ENCODE measurements at regions not wholly inside any gene's neighbourhood (a gene's known extent, or its start where the extent isn't known, plus 50 kb on each side); places are given as distances from the start of the nearest gene placed in this dataset.

- intact Hi-C loops (cut with DNase I) = loop anchor here (10.0 kb wide), 1 partner anchor 316 kb away; no protein-coding TSS in a partner anchor
- H3K4me3 ChIP-seq = no peak overlapping the region
- no peaks in the 10 kb centered on the region for H3K9me3 ChIP-seq
- no peaks in the 10 kb centered on the region for H3K4me1 ChIP-seq (replicated peaks)
- DNase-seq (ENCODE audit: low spot score) = no peak
- H3K36me3 ChIP-seq = no peaks in the 10 kb centered on the region
- TF ChIP-seq POLR2AphosphoS5 (IDR thresholded peaks at IDR 0.05) (no peak), POLR2A (IDR thresholded peaks at IDR 0.05) (no peak)
- TF ChIP-seq, protein P1, sequence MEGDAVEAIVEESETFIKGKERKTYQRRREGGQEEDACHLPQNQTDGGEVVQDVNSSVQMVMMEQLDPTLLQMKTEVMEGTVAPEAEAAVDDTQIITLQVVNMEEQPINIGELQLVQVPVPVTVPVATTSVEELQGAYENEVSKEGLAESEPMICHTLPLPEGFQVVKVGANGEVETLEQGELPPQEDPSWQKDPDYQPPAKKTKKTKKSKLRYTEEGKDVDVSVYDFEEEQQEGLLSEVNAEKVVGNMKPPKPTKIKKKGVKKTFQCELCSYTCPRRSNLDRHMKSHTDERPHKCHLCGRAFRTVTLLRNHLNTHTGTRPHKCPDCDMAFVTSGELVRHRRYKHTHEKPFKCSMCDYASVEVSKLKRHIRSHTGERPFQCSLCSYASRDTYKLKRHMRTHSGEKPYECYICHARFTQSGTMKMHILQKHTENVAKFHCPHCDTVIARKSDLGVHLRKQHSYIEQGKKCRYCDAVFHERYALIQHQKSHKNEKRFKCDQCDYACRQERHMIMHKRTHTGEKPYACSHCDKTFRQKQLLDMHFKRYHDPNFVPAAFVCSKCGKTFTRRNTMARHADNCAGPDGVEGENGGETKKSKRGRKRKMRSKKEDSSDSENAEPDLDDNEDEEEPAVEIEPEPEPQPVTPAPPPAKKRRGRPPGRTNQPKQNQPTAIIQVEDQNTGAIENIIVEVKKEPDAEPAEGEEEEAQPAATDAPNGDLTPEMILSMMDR (IDR thresholded peaks at IDR 0.05) = no peak
- WGBS = 47% methylated on average over 1 of the region's 1 CpG
- H3K27me3 ChIP-seq (replicated peaks; ENCODE audit: insufficient read depth) = no peaks in the 10 kb centered on the region
- H3K27ac ChIP-seq = no peak overlapping the region
Measured at GRCh38 chr3:188940573-188940932, 231.2 kb upstream of the TPRG1 start.

DNA sequence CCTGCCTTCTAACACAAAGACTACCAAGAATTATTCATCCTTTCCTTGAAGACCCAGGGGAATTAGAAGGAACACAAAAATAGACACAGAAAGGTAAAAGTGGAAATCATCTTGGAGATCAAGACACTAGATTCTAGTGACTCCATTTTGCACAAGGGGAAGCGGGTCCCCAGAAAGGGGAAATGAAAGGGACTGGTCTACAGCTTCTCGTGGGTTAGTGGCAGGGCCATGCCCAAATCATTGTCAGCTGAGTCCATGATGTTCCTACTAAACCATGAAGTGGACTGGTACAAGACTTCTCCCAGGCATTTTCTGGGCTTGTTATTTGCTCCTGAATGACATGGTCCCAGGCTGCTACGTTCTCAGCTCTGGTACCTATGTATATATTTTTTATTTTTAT lies 230.7 kb upstream of the TPRG1 start:
- Histone ChIP-seq H3K27ac (no peak overlapping the region), H3K4me1 (replicated peaks) (no peaks in the 10 kb centered on the region), H3K36me3 (no peaks in the 10 kb centered on the region), H3K9me3 (no peaks in the 10 kb centered on the region), H3K27me3 (replicated peaks; ENCODE audit: insufficient read depth) (no peaks in the 10 kb centered on the region), H3K4me3 (no peak overlapping the region)
- DNase-seq (ENCODE audit: low spot score) = no peak
- TF ChIP-seq, protein P1 (IDR thresholded peaks at IDR 0.05) = no peak
- TF ChIP-seq POLR2A (IDR thresholded peaks at IDR 0.05) (no peak), POLR2AphosphoS5 (IDR thresholded peaks at IDR 0.05) (no peak)
- WGBS = 99% methylated on average over 3 of the region's 3 CpGs
- intact Hi-C loops (cut with DNase I) = loop anchor here (10.0 kb wide), 1 partner anchor 316 kb away; no protein-coding TSS in a partner anchor

DNA sequence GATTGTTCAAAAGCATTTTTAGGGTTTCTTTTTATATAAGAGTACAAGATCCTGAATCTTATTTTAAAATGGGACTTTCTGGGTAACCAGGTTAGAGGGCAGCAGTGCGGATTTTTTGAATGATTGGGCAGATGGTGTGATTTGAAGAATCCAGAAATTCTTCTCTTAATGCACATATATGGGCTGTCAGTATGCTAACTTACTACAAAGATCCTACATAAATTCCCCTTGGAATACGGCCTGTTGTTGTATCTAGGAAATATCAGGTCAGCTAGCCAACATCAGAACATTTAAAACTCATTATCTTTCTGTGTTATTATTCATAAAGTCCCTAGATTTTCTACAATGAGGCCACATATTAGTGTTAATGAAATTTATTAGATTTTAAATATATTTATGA lies 229.6 kb upstream of the TPRG1 start:
- intact Hi-C loops (cut with DNase I) = loop anchor here (10.0 kb wide), 1 partner anchor 317 kb away; no protein-coding TSS in a partner anchor

DNA sequence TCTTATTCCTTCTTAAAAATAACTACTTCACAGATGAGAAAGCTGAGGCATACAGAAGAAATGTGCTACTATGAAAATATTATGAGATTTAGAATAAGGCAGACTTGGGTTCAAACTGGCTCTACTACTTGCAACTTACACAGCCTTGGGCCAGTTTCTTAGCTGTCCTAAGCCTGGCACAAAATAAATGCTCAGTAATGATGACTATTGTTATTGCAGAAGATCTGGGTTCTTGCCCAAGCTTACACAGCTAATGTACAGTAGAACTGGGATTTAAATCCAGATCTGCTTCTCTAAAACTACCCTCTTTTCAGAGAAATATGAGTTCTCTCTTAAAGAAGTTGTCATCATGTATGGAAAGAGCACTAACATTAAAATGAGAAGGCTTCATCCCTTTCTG lies 228.2 kb upstream of the TPRG1 start:
- no peaks in the 10 kb centered on the region for H3K36me3 ChIP-seq
- no peak overlapping the region for H3K27ac ChIP-seq
- TF ChIP-seq, protein P1 (IDR thresholded peaks at IDR 0.05) = no peak
- TF ChIP-seq POLR2A (IDR thresholded peaks at IDR 0.05) = no peak
- TF ChIP-seq POLR2AphosphoS5 (IDR thresholded peaks at IDR 0.05) = no peak
- peaks cover 7% of the 10 kb centered on the region for H3K4me1 ChIP-seq (replicated peaks)
- DNase-seq (ENCODE audit: low spot score) = no peak
- no peak overlapping the region for H3K4me3 ChIP-seq
- H3K27me3 ChIP-seq (replicated peaks; ENCODE audit: insufficient read depth) = no peaks in the 10 kb centered on the region
- H3K9me3 ChIP-seq = no peaks in the 10 kb centered on the region
- intact Hi-C loops (cut with DNase I) = loop anchor here (10.0 kb wide), 1 partner anchor 319 kb away; no protein-coding TSS in a partner anchor

More for the DNA sequence above, 229.6 kb upstream of the TPRG1 start:
- H3K36me3 ChIP-seq = no peaks in the 10 kb centered on the region
- H3K4me1 ChIP-seq (replicated peaks) = peaks cover 3% of the 10 kb centered on the region
- H3K4me3 ChIP-seq = no peak overlapping the region
- H3K27ac ChIP-seq = no peak overlapping the region
- 93% methylated on average over 2 of the region's 2 CpGs for WGBS
- no peak for TF ChIP-seq POLR2A (IDR thresholded peaks at IDR 0.05)
- TF ChIP-seq, protein P1 (IDR thresholded peaks at IDR 0.05) = no peak
- DNase-seq (ENCODE audit: low spot score) = no peak
- H3K9me3 ChIP-seq = no peaks in the 10 kb centered on the region
- H3K27me3 ChIP-seq (replicated peaks; ENCODE audit: insufficient read depth) = no peaks in the 10 kb centered on the region

GRCh38 chr3:188944108-188944507 lies 227.7 kb upstream of the TPRG1 start:
- H3K4me1 ChIP-seq (replicated peaks) = peaks cover 9% of the 10 kb centered on the region
- H3K9me3 ChIP-seq = no peaks in the 10 kb centered on the region
- H3K4me3 ChIP-seq = no peak overlapping the region
- no peaks in the 10 kb centered on the region for H3K36me3 ChIP-seq
- WGBS = 35% methylated on average over 1 of the region's 1 CpG
- TF ChIP-seq POLR2A (IDR thresholded peaks at IDR 0.05) = no peak
- TF ChIP-seq, protein P1 (IDR thresholded peaks at IDR 0.05) = no peak
- no peak for TF ChIP-seq POLR2AphosphoS5 (IDR thresholded peaks at IDR 0.05)
- H3K27ac ChIP-seq = peak overlapping the region in 1 of 2 donors; percentile 2
- DNase-seq (ENCODE audit: low spot score) = no peak
- H3K27me3 ChIP-seq (replicated peaks; ENCODE audit: insufficient read depth) = no peaks in the 10 kb centered on the region
- intact Hi-C loops (cut with DNase I) = loop anchor here (10.0 kb wide), 1 partner anchor 319 kb away; no protein-coding TSS in a partner anchor
